Eye (tissue), 1 donor: ENCODE measurements at regions not wholly inside any gene's neighbourhood (a gene's known extent, or its start where the extent isn't known, plus 50 kb on each side); places are given as distances from the start of the nearest gene placed in this dataset.

Source experiments
- DNase-seq: peaks from one replicate; pipeline ENCODE4 v3.0.0-alpha.2; 2015

GRCh38 chr18:68462766-68463165 is 252.1 kb downstream of the TMX3 start:
- DNase-seq = no peak

GRCh38 chr18:68462148-68462547 is 252.8 kb downstream of the TMX3 start:
- no peak for DNase-seq

- no peak for DNase-seq
Observed at GRCh38 chr18:68461481-68462018, 253.4 kb downstream of the TMX3 start.

- DNase-seq = no peak
Observed at GRCh38 chr18:68459968-68460367, 254.9 kb downstream of the TMX3 start.

- DNase-seq = no peak
Observed at GRCh38 chr18:68456985-68457384, 257.9 kb downstream of the TMX3 start.

GRCh38 chr18:68455229-68455603 is 259.7 kb downstream of the TMX3 start:
- DNase-seq = no peak

- no peak for DNase-seq
Observed at GRCh38 chr18:68454511-68455228, 260.2 kb downstream of the TMX3 start.

- no peak for DNase-seq
Observed at GRCh38 chr18:68449292-68449691, 265.6 kb downstream of the TMX3 start.

- DNase-seq = no peak
Observed at GRCh38 chr18:68448736-68449135, 266.2 kb downstream of the TMX3 start.

GRCh38 chr18:68447286-68447685 is 267.6 kb downstream of the TMX3 start:
- peak; percentile 44 for DNase-seq

- no peak for DNase-seq
Observed at GRCh38 chr18:68445668-68446426, 269.1 kb downstream of the TMX3 start.

GRCh38 chr18:68445136-68445535 is 269.8 kb downstream of the TMX3 start:
- no peak for DNase-seq

- DNase-seq = peak; percentile 42
Observed at GRCh38 chr18:68441241-68441640, 273.7 kb downstream of the TMX3 start.

- DNase-seq = no peak
Observed at GRCh38 chr18:68440433-68440832, 274.5 kb downstream of the TMX3 start.

GRCh38 chr18:68439642-68440041 is 275.3 kb downstream of the TMX3 start:
- peak; percentile 45 for DNase-seq

- DNase-seq = peak; percentile 74
Observed at GRCh38 chr18:68438983-68439382, 275.9 kb downstream of the TMX3 start.

GRCh38 chr18:68438536-68438935 is 276.4 kb downstream of the TMX3 start:
- no peak for DNase-seq

- DNase-seq = no peak
Observed at GRCh38 chr18:68436485-68436884, 278.4 kb downstream of the TMX3 start.

GRCh38 chr18:68435581-68435980 is 279.3 kb downstream of the TMX3 start:
- DNase-seq = no peak

GRCh38 chr18:68431922-68432198 is 283.0 kb downstream of the TMX3 start:
- no peak for DNase-seq

- DNase-seq = no peak
Observed at GRCh38 chr18:68431111-68431921, 283.6 kb downstream of the TMX3 start.

GRCh38 chr18:68429841-68430240 is 285.1 kb downstream of the TMX3 start:
- DNase-seq = no peak

GRCh38 chr18:68429111-68429510 is 285.8 kb downstream of the TMX3 start:
- DNase-seq = no peak

- peak; percentile 50 for DNase-seq
Observed at GRCh38 chr18:68428661-68429060, 286.2 kb downstream of the TMX3 start.
